COR-L47 (cell line): ENCODE measurements at regions not wholly inside any gene's neighbourhood (a gene's known extent, or its start where the extent isn't known, plus 50 kb on each side); places are given as distances from the start of the nearest gene placed in this dataset.
A peak's percentile ranks its signal among the peaks of the same experiment; 100 is the strongest.

ENCODE experiments used
- DNase-seq: peaks from one replicate; lab custom pipeline; 2025; lab: John Stamatoyannopoulos, UW

- DNase-seq: no peak
Measured at GRCh38 chr10:131635564-131636015, 265.2 kb upstream of the PPP2R2D start.

GRCh38 chr10:131636116-131636515 is 264.7 kb upstream of the PPP2R2D start:
- DNase-seq: no peak

- DNase-seq: no peak
Measured at GRCh38 chr10:131636841-131637724, 263.7 kb upstream of the PPP2R2D start.

GRCh38 chr10:131638049-131638879 is 262.5 kb upstream of the PPP2R2D start:
- DNase-seq: no peak

- DNase-seq: no peak
Measured at GRCh38 chr10:131638880-131639278, 261.9 kb upstream of the PPP2R2D start.

GRCh38 chr10:131640045-131640644 is 260.7 kb upstream of the PPP2R2D start:
- DNase-seq: no peak

GRCh38 chr10:131641231-131641630 is 259.6 kb upstream of the PPP2R2D start:
- no peak for DNase-seq

GRCh38 chr10:131641898-131642297 is 258.9 kb upstream of the PPP2R2D start:
- DNase-seq: no peak

- DNase-seq: no peak
Measured at GRCh38 chr10:131642966-131643365, 257.8 kb upstream of the PPP2R2D start.

- DNase-seq: no peak
Measured at GRCh38 chr10:131644289-131644688, 256.5 kb upstream of the PPP2R2D start.

GRCh38 chr10:131644864-131645658 is 255.7 kb upstream of the PPP2R2D start:
- no peak for DNase-seq

GRCh38 chr10:131645756-131646155 is 255.1 kb upstream of the PPP2R2D start:
- no peak for DNase-seq

- DNase-seq: no peak
Measured at GRCh38 chr10:131646551-131647525, 254.0 kb upstream of the PPP2R2D start.

GRCh38 chr10:131647789-131648188 is 253.0 kb upstream of the PPP2R2D start:
- no peak for DNase-seq

- DNase-seq: no peak
Measured at GRCh38 chr10:131648386-131649020, 252.3 kb upstream of the PPP2R2D start.

- peak; percentile 31 for DNase-seq
Measured at GRCh38 chr10:131649617-131650016, 251.2 kb upstream of the PPP2R2D start.

- no peak for DNase-seq
Measured at GRCh38 chr10:131650169-131650705, 250.6 kb upstream of the PPP2R2D start.

- no peak for DNase-seq
Measured at GRCh38 chr10:131650771-131651673, 249.8 kb upstream of the PPP2R2D start.
